ENCODE measurements at regions not wholly inside any gene's neighbourhood (a gene's known extent, or its start where the extent isn't known, plus 50 kb on each side); places are given as distances from the start of the nearest gene placed in this dataset.

DNA sequence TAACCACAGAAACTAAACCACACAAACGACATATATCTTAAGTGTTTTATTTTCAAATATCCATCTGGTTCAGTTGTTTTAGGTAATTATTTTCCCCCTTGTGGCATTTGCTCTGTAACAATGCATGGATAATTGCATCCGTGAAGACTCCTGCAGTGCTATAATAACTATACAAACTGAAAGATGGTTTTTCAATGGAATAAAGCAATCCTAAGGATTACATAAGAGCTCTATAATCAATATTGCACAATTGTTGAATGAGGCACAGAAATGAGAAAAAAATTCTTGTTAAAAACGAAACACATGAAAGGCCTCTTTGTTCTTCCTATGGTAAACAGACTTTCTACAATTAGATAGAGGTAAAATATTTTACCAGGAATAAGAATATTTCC, 446.0 kb upstream of the EPHA3 start:
- no peak for TF ChIP-seq POLR2A (IDR thresholded peaks at IDR 0.05; ENCODE audit: low read length)
- TF ChIP-seq GATA1 (IDR thresholded peaks at IDR 0.05; ENCODE audit: low read depth, low read length), result no peak

All from erythroblast (primary cell).